ENCODE measurements at regions not wholly inside any gene's neighbourhood (a gene's known extent, or its start where the extent isn't known, plus 50 kb on each side); places are given as distances from the start of the nearest gene placed in this dataset.

- Mint-ChIP-seq H3K27ac (ENCODE audit: unreplicated experiment) (no peak overlapping the region), H3K4me3 (ENCODE audit: unreplicated experiment) (no peak overlapping the region), H3K4me1 (ENCODE audit: low read depth) (no peaks in the 10 kb centered on the region), H3K36me3 (ENCODE audit: low read depth) (no peaks in the 10 kb centered on the region), H3K9me3 (ENCODE audit: low read depth) (peaks cover 10% of the 10 kb centered on the region), H3K27me3 (ENCODE audit: low read depth) (no peaks in the 10 kb centered on the region)
- TF ChIP-seq, protein P1, sequence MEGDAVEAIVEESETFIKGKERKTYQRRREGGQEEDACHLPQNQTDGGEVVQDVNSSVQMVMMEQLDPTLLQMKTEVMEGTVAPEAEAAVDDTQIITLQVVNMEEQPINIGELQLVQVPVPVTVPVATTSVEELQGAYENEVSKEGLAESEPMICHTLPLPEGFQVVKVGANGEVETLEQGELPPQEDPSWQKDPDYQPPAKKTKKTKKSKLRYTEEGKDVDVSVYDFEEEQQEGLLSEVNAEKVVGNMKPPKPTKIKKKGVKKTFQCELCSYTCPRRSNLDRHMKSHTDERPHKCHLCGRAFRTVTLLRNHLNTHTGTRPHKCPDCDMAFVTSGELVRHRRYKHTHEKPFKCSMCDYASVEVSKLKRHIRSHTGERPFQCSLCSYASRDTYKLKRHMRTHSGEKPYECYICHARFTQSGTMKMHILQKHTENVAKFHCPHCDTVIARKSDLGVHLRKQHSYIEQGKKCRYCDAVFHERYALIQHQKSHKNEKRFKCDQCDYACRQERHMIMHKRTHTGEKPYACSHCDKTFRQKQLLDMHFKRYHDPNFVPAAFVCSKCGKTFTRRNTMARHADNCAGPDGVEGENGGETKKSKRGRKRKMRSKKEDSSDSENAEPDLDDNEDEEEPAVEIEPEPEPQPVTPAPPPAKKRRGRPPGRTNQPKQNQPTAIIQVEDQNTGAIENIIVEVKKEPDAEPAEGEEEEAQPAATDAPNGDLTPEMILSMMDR (IDR thresholded peaks at IDR 0.05): no peak
- no peak for DNase-seq (ENCODE audit: low spot score)
Observed at GRCh38 chr12:30384976-30385375, 310.7 kb downstream of the IPO8 start.

DNA sequence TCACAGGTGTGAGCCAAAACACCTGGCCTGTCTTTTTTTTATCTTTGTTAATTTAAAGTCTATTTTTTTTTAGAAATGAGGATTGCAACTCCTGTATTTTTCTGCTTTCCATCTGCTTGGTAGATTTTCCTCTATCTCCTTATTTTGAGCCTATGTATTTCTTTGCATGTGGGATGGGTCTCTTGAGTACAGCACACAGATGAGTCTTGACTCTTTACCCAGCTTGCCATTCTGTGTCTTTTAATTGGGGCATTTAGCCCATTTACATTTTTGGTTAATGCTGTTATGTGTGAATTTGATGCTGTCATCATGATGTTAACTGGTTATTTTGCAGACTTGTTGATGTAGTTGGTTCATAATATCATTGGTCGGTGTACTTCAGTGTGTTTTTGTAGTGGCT lies 317.4 kb downstream of the IPO8 start:
- TF ChIP-seq, protein P1 (IDR thresholded peaks at IDR 0.05): no peak
- no peak overlapping the region for H3K4me3 Mint-ChIP-seq (ENCODE audit: unreplicated experiment)
- no peaks in the 10 kb centered on the region for H3K36me3 Mint-ChIP-seq (ENCODE audit: low read depth)
- no peak for DNase-seq (ENCODE audit: low spot score)
- H3K27me3 Mint-ChIP-seq (ENCODE audit: low read depth): peaks cover 3% of the 10 kb centered on the region
- no peak overlapping the region for H3K27ac Mint-ChIP-seq (ENCODE audit: unreplicated experiment)
- H3K4me1 Mint-ChIP-seq (ENCODE audit: low read depth): no peaks in the 10 kb centered on the region
- peaks cover 29% of the 10 kb centered on the region for H3K9me3 Mint-ChIP-seq (ENCODE audit: low read depth)

DNA sequence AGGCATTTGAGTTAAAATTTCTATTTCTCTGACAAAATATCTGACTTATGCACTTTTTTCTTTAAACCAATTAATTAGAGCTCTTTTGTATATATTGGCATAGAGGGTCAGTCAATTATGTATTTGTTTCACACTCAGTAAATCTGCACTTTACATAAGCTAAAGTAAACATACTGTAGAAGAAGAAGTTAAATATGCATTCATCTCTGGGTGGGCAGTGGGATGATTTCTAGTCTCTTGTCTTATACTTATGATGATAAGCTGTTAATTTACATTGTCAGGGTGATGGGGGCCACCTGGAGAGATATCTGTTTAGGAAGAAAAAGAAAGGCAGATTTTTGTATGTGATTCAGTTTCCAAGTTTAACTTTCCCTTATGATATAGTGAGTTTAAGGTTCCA lies 330.8 kb downstream of the IPO8 start:
- TF ChIP-seq, protein P1 (IDR thresholded peaks at IDR 0.05): no peak
- no peak for DNase-seq (ENCODE audit: low spot score)
- H3K27me3 Mint-ChIP-seq (ENCODE audit: low read depth): peaks cover 6% of the 10 kb centered on the region
- no peak overlapping the region for H3K4me3 Mint-ChIP-seq (ENCODE audit: unreplicated experiment)
- no peak overlapping the region for H3K27ac Mint-ChIP-seq (ENCODE audit: unreplicated experiment)
- H3K4me1 Mint-ChIP-seq (ENCODE audit: low read depth): no peaks in the 10 kb centered on the region
- no peaks in the 10 kb centered on the region for H3K36me3 Mint-ChIP-seq (ENCODE audit: low read depth)
- peaks cover 3% of the 10 kb centered on the region for H3K9me3 Mint-ChIP-seq (ENCODE audit: low read depth)

DNA sequence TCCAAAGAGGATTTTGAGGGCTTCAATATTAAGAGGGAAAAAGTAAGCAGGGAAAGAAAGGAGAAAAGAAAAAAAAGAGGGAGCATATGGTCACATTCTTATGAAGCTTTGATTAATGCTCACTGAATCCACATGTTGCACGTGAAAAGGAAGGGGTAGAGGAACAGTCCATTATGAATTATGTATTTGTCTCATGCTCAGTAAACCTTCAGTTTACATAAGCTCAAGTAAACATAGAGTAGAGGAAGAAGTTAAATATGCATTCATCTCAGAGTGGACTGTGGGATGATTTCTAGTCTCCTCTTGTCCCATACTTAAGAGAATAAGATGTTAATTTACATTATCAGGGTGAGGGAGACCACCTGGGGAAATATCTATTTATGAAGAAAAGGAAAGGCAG lies 334.5 kb downstream of the IPO8 start:
- no peaks in the 10 kb centered on the region for H3K4me1 Mint-ChIP-seq (ENCODE audit: low read depth)
- no peak overlapping the region for H3K4me3 Mint-ChIP-seq (ENCODE audit: unreplicated experiment)
- H3K27ac Mint-ChIP-seq (ENCODE audit: unreplicated experiment): no peak overlapping the region
- H3K36me3 Mint-ChIP-seq (ENCODE audit: low read depth): no peaks in the 10 kb centered on the region
- peaks cover 8% of the 10 kb centered on the region for H3K27me3 Mint-ChIP-seq (ENCODE audit: low read depth)
- H3K9me3 Mint-ChIP-seq (ENCODE audit: low read depth): peaks cover 3% of the 10 kb centered on the region
- TF ChIP-seq, protein P1 (IDR thresholded peaks at IDR 0.05): no peak
- DNase-seq (ENCODE audit: low spot score): no peak

- H3K27me3 Mint-ChIP-seq (ENCODE audit: low read depth): peaks cover 7% of the 10 kb centered on the region
- TF ChIP-seq, protein P1 (IDR thresholded peaks at IDR 0.05): no peak
- DNase-seq (ENCODE audit: low spot score): no peak
- no peaks in the 10 kb centered on the region for H3K4me1 Mint-ChIP-seq (ENCODE audit: low read depth)
- no peak overlapping the region for H3K4me3 Mint-ChIP-seq (ENCODE audit: unreplicated experiment)
- H3K36me3 Mint-ChIP-seq (ENCODE audit: low read depth): no peaks in the 10 kb centered on the region
- peaks cover 3% of the 10 kb centered on the region for H3K9me3 Mint-ChIP-seq (ENCODE audit: low read depth)
- no peak overlapping the region for H3K27ac Mint-ChIP-seq (ENCODE audit: unreplicated experiment)
Observed at GRCh38 chr12:30358671-30359070, 337.0 kb downstream of the IPO8 start.
